SKM-1 treated with dmso at 0.1 percent for 144 hours (cell line): ENCODE measurements at regions not wholly inside any gene's neighbourhood (a gene's known extent, or its start where the extent isn't known, plus 50 kb on each side); places are given as distances from the start of the nearest gene placed in this dataset.
A peak's percentile ranks its signal among the peaks of the same experiment; 100 is the strongest.

Source experiments
- DNase-seq: peaks from one replicate; lab custom pipeline; 2025; ENCODE audit not compliant: unreplicated experiment; lab: John Stamatoyannopoulos, UW

- DNase-seq = no peak
Observed at GRCh38 chr16:80489173-80489572, 51.6 kb upstream of the DYNLRB2 start.

GRCh38 chr16:80488167-80488566, 52.6 kb upstream of the DYNLRB2 start:
- DNase-seq = no peak

- DNase-seq = no peak
Observed at GRCh38 chr16:80480664-80481063, 60.1 kb upstream of the DYNLRB2 start.

- DNase-seq = no peak
Observed at GRCh38 chr16:80477838-80478237, 63.0 kb upstream of the DYNLRB2 start.

- no peak for DNase-seq
Observed at GRCh38 chr16:80468029-80468428, 72.8 kb upstream of the DYNLRB2 start.

- DNase-seq = peak; percentile 51
Observed at GRCh38 chr16:80466024-80466987, 74.5 kb upstream of the DYNLRB2 start.

- DNase-seq = no peak
Observed at GRCh38 chr16:80463751-80464495, 76.9 kb upstream of the DYNLRB2 start.

- no peak for DNase-seq
Observed at GRCh38 chr16:80463326-80463725, 77.5 kb upstream of the DYNLRB2 start.

GRCh38 chr16:80462917-80463316, 77.9 kb upstream of the DYNLRB2 start:
- DNase-seq = no peak

GRCh38 chr16:80460988-80461387, 79.8 kb upstream of the DYNLRB2 start:
- DNase-seq = no peak

GRCh38 chr16:80459966-80460365, 80.8 kb upstream of the DYNLRB2 start:
- DNase-seq = no peak

- no peak for DNase-seq
Observed at GRCh38 chr16:80459331-80459777, 81.4 kb upstream of the DYNLRB2 start.

GRCh38 chr16:80457871-80458270, 82.9 kb upstream of the DYNLRB2 start:
- DNase-seq = no peak

GRCh38 chr16:80454802-80455201, 86.0 kb upstream of the DYNLRB2 start:
- DNase-seq = no peak

GRCh38 chr16:80449392-80449791, 91.4 kb upstream of the DYNLRB2 start:
- DNase-seq = no peak

- DNase-seq = no peak
Observed at GRCh38 chr16:80447241-80447640, 93.6 kb upstream of the DYNLRB2 start.

GRCh38 chr16:80442779-80443178, 98.0 kb upstream of the DYNLRB2 start:
- no peak for DNase-seq

- no peak for DNase-seq
Observed at GRCh38 chr16:80441935-80442334, 98.9 kb upstream of the DYNLRB2 start.

GRCh38 chr16:80440667-80441066, 100.1 kb upstream of the DYNLRB2 start:
- no peak for DNase-seq

- no peak for DNase-seq
Observed at GRCh38 chr16:80437707-80438106, 103.1 kb upstream of the DYNLRB2 start.

GRCh38 chr16:80436510-80436909, 104.3 kb upstream of the DYNLRB2 start:
- no peak for DNase-seq

GRCh38 chr16:80433623-80434022, 107.2 kb upstream of the DYNLRB2 start:
- no peak for DNase-seq
